HepG2 (cell line): ENCODE measurements at regions not wholly inside any gene's neighbourhood (a gene's known extent, or its start where the extent isn't known, plus 50 kb on each side); places are given as distances from the start of the nearest gene placed in this dataset.

ENCODE experiments used
- ATF7 ChIP-seq, 2 experiments: fragments of 450-650 bp in 1 of 2; sonication (generic) in 1 of 2; formaldehyde crosslinking in 1 of 2; IDR thresholded peaks; 2 replicates each; pipeline versions ENCODE4 v1.4.0 to v1.6.1; 2016 to 2020; ENCODE audit warnings: antibody characterized with exemption in 1 of 2, mild to moderate bottlenecking in 1 of 2, missing genetic modification reagents in 1 of 2
- BHLHE40 ChIP-seq: IDR thresholded peaks from 2 replicates; pipeline ENCODE4 v1.6.1; 2011; ENCODE audit warnings: low read length, improper control_type of control experiment
- HNRNPUL1 ChIP-seq: fragments of 200-400 bp; formaldehyde crosslinking; IDR thresholded peaks from 2 replicates; pipeline ENCODE4 v1.6.1; 2017; ENCODE audit warnings: low read depth, mild to moderate bottlenecking, low read length, moderate library complexity
- JUNB ChIP-seq: sonication (generic); formaldehyde crosslinking; IDR thresholded peaks from 2 replicates; pipeline ENCODE4 v1.8.0; 2022; ENCODE audit warnings: missing genetic modification reagents, mild to moderate bottlenecking, borderline replicate concordance
- KMT2B ChIP-seq: IDR thresholded peaks from 2 replicates; pipeline ENCODE4 v1.6.1; 2016; ENCODE audit warnings: missing genetic modification reagents, missing compliant biosample characterization
- LCORL ChIP-seq, 2 experiments: fragments of 450-650 bp in 1 of 2; sonication (generic) in 1 of 2; formaldehyde crosslinking in 1 of 2; IDR thresholded peaks; 2 replicates each; pipeline versions ENCODE4 v1.5.0 to v1.6.1; 2017 to 2020; ENCODE audit warnings: antibody characterized with exemption in 1 of 2, missing genetic modification reagents in 1 of 2
- MBD4 ChIP-seq: IDR thresholded peaks from 2 replicates; pipeline ENCODE4 v1.6.1; 2012; ENCODE audit warnings: low read length, inconsistent platforms, borderline replicate concordance
- MIXL1 ChIP-seq: IDR thresholded peaks from 2 replicates; pipeline ENCODE4 v1.6.1; 2016
- NR2F6 ChIP-seq, 2 experiments: IDR thresholded peaks; 2 replicates each; pipeline ENCODE4 v1.6.1; 2016; ENCODE audit warnings: antibody characterized with exemption in 1 of 2, mild to moderate bottlenecking in 1 of 2
- RCOR2 ChIP-seq: IDR thresholded peaks from 2 replicates; pipeline ENCODE4 v1.6.1; 2016; ENCODE audit warnings: missing biosample characterization, missing genetic modification reagents
- RNF219 ChIP-seq: sonication (generic); formaldehyde crosslinking; IDR thresholded peaks from 2 replicates; pipeline ENCODE4 v1.5.0; 2020; ENCODE audit warnings: mild to moderate bottlenecking, missing genetic modification reagents
- SIX4 ChIP-seq: sonication (generic); formaldehyde crosslinking; IDR thresholded peaks from 2 replicates; pipeline ENCODE4 v1.4.0; 2020; ENCODE audit warnings: missing genetic modification reagents
- SOX13 ChIP-seq, 3 experiments: fragments of 450-650 bp in 1 of 3; sonication (generic) in 1 of 3; formaldehyde crosslinking in 1 of 3; IDR thresholded peaks in 2 of 3; conservative IDR thresholded peaks in 1 of 3; 2 replicates each; pipeline versions ENCODE4 v1.5.0 to v1.6.1; 2016 to 2020; ENCODE audit warnings: antibody characterized with exemption in 1 of 3, mild to moderate bottlenecking in 1 of 3, missing compliant biosample characterization in 1 of 3, missing genetic modification reagents in 1 of 3, moderate library complexity in 1 of 3
- TBX2 ChIP-seq: sonication (generic); formaldehyde crosslinking; IDR thresholded peaks from 2 replicates; pipeline ENCODE4 v1.5.0; 2020; ENCODE audit warnings: missing genetic modification reagents, mild to moderate bottlenecking, borderline replicate concordance
- ZBTB20 ChIP-seq: sonication (generic); formaldehyde crosslinking; IDR thresholded peaks from 2 replicates; pipeline ENCODE4 v1.8.1; 2023; ENCODE audit warnings: missing genetic modification reagents, low read depth, mild to moderate bottlenecking, borderline replicate concordance
- ZBTB7B ChIP-seq: sonication (generic); formaldehyde crosslinking; IDR thresholded peaks from 2 replicates; pipeline ENCODE4 v1.4.0; 2020; ENCODE audit warnings: missing genetic modification reagents
- ZNF326 ChIP-seq: sonication (generic); formaldehyde crosslinking; IDR thresholded peaks from 2 replicates; pipeline ENCODE4 v1.4.0; 2020; ENCODE audit warnings: missing genetic modification reagents, borderline replicate concordance
- ZNF331 ChIP-seq: sonication (generic); formaldehyde crosslinking; IDR thresholded peaks from 2 replicates; pipeline ENCODE4 v1.4.0; 2020; ENCODE audit warnings: missing genetic modification reagents
- ZNF335 ChIP-seq: sonication (generic); formaldehyde crosslinking; IDR thresholded peaks from 2 replicates; pipeline ENCODE4 v1.4.0; 2020; ENCODE audit warnings: missing genetic modification reagents
- ZNF652 ChIP-seq: IDR thresholded peaks from 2 replicates; pipeline ENCODE4 v1.6.1; 2016; ENCODE audit warnings: low read depth, borderline replicate concordance
- TF ChIP-seq, protein P1 (sequence below): sonication (generic); formaldehyde crosslinking; conservative IDR thresholded peaks from 2 replicates; pipeline ENCODE4 v1.4.0; 2020; ENCODE audit warnings: missing genetic modification reagents

DNA sequence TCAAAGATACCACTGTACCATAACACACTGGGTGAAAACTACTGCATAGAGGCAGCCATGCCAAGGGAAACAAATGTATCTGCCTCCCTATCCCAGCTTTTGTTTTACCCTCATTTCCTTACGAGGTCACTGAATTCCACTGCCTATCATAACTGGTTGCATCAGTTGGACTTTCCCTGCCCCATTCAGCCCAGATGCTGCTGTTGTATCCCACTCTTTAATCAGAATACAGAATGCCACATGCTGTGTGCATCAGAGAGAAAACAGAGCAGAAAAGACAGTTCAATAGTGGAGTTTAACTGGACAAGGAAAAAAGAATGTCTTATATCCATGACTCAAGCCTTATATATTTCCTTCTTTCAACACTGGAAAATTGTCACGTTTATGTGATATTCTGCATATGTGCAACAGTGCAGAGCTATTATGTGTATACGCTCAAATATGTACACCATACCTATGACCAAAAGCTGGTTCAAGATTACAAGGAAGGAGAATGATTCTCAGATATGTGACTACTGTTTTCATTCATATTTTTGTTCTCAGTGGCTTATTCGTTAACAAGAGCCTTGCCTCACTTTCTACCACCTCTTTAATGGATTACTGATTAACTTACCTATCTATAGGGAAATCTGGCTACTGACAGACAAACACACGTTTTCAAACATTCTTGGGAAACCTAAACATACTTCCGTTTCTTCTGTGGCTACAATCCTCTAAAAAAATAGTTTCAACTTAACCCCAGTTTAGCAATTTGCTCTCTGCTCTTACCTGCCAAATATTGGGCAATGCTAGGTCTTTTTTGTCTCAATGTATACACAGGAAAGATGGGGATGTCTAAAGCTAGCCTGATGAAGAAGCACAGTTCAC, 378.9 kb downstream of the SMARCA1 start (continued):
- TF ChIP-seq BHLHE40: peak; percentile 67; the same call in 1 of the 2 replicates
- peak; percentile 78 for TF ChIP-seq ZNF652
- TF ChIP-seq LCORL (IDR thresholded peaks at IDR 0.05): peak; percentile 80
- peak; percentile 64; the same call in 1 of the 2 replicates for TF ChIP-seq LCORL (CRISPR knock-in tag; IDR thresholded peaks at IDR 0.05)
- TF ChIP-seq RNF219 (CRISPR knock-in tag): no peak
- TF ChIP-seq ZBTB20: peak; percentile 98; the same call in 1 of the 2 replicates
- TF ChIP-seq HNRNPUL1: peak; percentile 73; the same call in 1 of the 2 replicates
- TF ChIP-seq SOX13 (IDR thresholded peaks at IDR 0.05): peak; percentile 78
- peak in 1 of 2 experiments; percentile 93; a peak in 2 of 4 replicates for TF ChIP-seq SOX13 (CRISPR knock-in tag; conservative IDR thresholded peaks at IDR 0.05 in 1 of 2, IDR thresholded peaks at IDR 0.05 in 1 of 2)
- peak; percentile 87 for TF ChIP-seq ZNF335 (CRISPR knock-in tag)
- peak; percentile 77; the same call in 1 of the 2 replicates for TF ChIP-seq RCOR2
- TF ChIP-seq ZNF326 (CRISPR knock-in tag): no peak
- TF ChIP-seq MBD4: peak; percentile 60; the same call in 1 of the 2 replicates
- TF ChIP-seq TBX2 (CRISPR knock-in tag): peak; percentile 51; the same call in 1 of the 2 replicates
- peak; percentile 93 for TF ChIP-seq NR2F6 (IDR thresholded peaks at IDR 0.05)
- peak; percentile 77 for TF ChIP-seq NR2F6 (CRISPR knock-in tag; IDR thresholded peaks at IDR 0.05)
- TF ChIP-seq JUNB: no peak; the same call in 1 of the 2 replicates
- TF ChIP-seq SIX4: peak; percentile 70; the same call in 1 of the 2 replicates
- peak; percentile 52; the same call in 1 of the 2 replicates for TF ChIP-seq ZBTB7B (CRISPR knock-in tag)
- TF ChIP-seq, protein P1, sequence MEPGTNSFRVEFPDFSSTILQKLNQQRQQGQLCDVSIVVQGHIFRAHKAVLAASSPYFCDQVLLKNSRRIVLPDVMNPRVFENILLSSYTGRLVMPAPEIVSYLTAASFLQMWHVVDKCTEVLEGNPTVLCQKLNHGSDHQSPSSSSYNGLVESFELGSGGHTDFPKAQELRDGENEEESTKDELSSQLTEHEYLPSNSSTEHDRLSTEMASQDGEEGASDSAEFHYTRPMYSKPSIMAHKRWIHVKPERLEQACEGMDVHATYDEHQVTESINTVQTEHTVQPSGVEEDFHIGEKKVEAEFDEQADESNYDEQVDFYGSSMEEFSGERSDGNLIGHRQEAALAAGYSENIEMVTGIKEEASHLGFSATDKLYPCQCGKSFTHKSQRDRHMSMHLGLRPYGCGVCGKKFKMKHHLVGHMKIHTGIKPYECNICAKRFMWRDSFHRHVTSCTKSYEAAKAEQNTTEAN: 0 out of 2 replicates have a peak, but pooled peaks have one; percentile 33
- 0 out of 2 replicates have a peak, but pooled peaks have one; percentile 18 for TF ChIP-seq ZNF331 (CRISPR knock-in tag)
- TF ChIP-seq ATF7 (IDR thresholded peaks at IDR 0.05): no peak
- no peak for TF ChIP-seq ATF7 (CRISPR knock-in tag; IDR thresholded peaks at IDR 0.05)
- 0 out of 2 replicates have a peak, but pooled peaks have one; percentile 31 for TF ChIP-seq KMT2B (CRISPR knock-in tag)
- peak; percentile 53; the same call in 1 of the 2 replicates for TF ChIP-seq MIXL1 (CRISPR knock-in tag)
